Astrocyte of the cerebellum (primary cell): ENCODE measurements at regions not wholly inside any gene's neighbourhood (a gene's known extent, or its start where the extent isn't known, plus 50 kb on each side); places are given as distances from the start of the nearest gene placed in this dataset.

Experiments
- DNase-seq: peaks from one replicate; pipeline ENCODE4 v3.0.0-alpha.2; 2011; ENCODE audit warnings: low read depth
- H3K4me3 ChIP-seq: 2 replicates; pipeline ENCODE4 v1.5.1; 2011; ENCODE audit warnings: mild to moderate bottlenecking, low read depth, low read length, moderate library complexity
- CTCF ChIP-seq: IDR thresholded peaks from 2 replicates; pipeline ENCODE4 v1.5.1; 2012; ENCODE audit warnings: low read length, low read depth, moderate library complexity, mild to moderate bottlenecking; ENCODE audit errors: missing control alignments
- in situ Hi-C: cut with HindIII; loops from 2 replicates; pipeline ENCODE4 v1.10.0; 2017; ENCODE audit warnings: low sequenced_read_pairs

- H3K4me3 ChIP-seq = no peak overlapping the region
- no peak for DNase-seq
- no peak for TF ChIP-seq CTCF
- in situ Hi-C loops = no loop called here
Observed at GRCh38 chr3:80994767-80995166, 766.7 kb downstream of the GBE1 start.

GRCh38 chr3:80994085-80994665 is 767.3 kb downstream of the GBE1 start:
- in situ Hi-C loops = no loop called here
- no peak for TF ChIP-seq CTCF
- no peak for DNase-seq
- H3K4me3 ChIP-seq = no peak overlapping the region

- H3K4me3 ChIP-seq = no peak overlapping the region
- no peak for DNase-seq
- in situ Hi-C loops = no loop called here
- no peak for TF ChIP-seq CTCF
Observed at GRCh38 chr3:80993241-80993945, 768.1 kb downstream of the GBE1 start.

- DNase-seq = no peak
- in situ Hi-C loops = no loop called here
- TF ChIP-seq CTCF = no peak
- no peak overlapping the region for H3K4me3 ChIP-seq
Observed at GRCh38 chr3:80983753-80984152, 777.7 kb downstream of the GBE1 start.

- no peak overlapping the region for H3K4me3 ChIP-seq
- no peak for DNase-seq
- no peak for TF ChIP-seq CTCF
- in situ Hi-C loops = no loop called here
Observed at GRCh38 chr3:80978216-80978969, 783.1 kb downstream of the GBE1 start.

- no peak for DNase-seq
- no peak for TF ChIP-seq CTCF
- H3K4me3 ChIP-seq = no peak overlapping the region
- in situ Hi-C loops = no loop called here
Observed at GRCh38 chr3:80970292-80970691, 791.2 kb downstream of the GBE1 start.
